HepG2 (cell line): ENCODE measurements at regions not wholly inside any gene's neighbourhood (a gene's known extent, or its start where the extent isn't known, plus 50 kb on each side); places are given as distances from the start of the nearest gene placed in this dataset.

ENCODE experiments used
- AKAP8 ChIP-seq: sonication (generic); formaldehyde crosslinking; IDR thresholded peaks from 2 replicates; pipeline ENCODE4 v1.5.1; 2020; ENCODE audit warnings: mild to moderate bottlenecking, missing genetic modification reagents
- CTCF ChIP-seq: sonication (generic); formaldehyde crosslinking; IDR thresholded peaks from 2 replicates; pipeline ENCODE4 v1.5.0; 2020; ENCODE audit warnings: mild to moderate bottlenecking, missing genetic modification reagents, moderate library complexity
- DZIP1 ChIP-seq: sonication (generic); formaldehyde crosslinking; IDR thresholded peaks from 2 replicates; pipeline ENCODE4 v1.5.0; 2020; ENCODE audit warnings: mild to moderate bottlenecking, missing genetic modification reagents
- JUN ChIP-seq: sonication (generic); formaldehyde crosslinking; IDR thresholded peaks from 2 replicates; pipeline ENCODE4 v1.4.0; 2020; ENCODE audit warnings: mild to moderate bottlenecking, missing genetic modification reagents
- MIER3 ChIP-seq: IDR thresholded peaks from 2 replicates; pipeline ENCODE4 v1.6.1; 2016; ENCODE audit warnings: missing compliant biosample characterization, borderline replicate concordance
- MYPOP ChIP-seq: sonication (generic); formaldehyde crosslinking; IDR thresholded peaks from 2 replicates; pipeline ENCODE4 v1.8.1; 2023; ENCODE audit warnings: mild to moderate bottlenecking, moderate library complexity, missing genetic modification reagents
- ZNF552 ChIP-seq: sonication (generic); formaldehyde crosslinking; IDR thresholded peaks from 2 replicates; pipeline ENCODE4 v1.9.0; 2022; ENCODE audit warnings: missing genetic modification reagents, mild to moderate bottlenecking, borderline replicate concordance
- TF ChIP-seq, protein P1 (sequence below): sonication (generic); formaldehyde crosslinking; IDR thresholded peaks from 2 replicates; pipeline ENCODE4 v1.9.0; 2021; ENCODE audit warnings: missing genetic modification reagents, borderline replicate concordance

DNA sequence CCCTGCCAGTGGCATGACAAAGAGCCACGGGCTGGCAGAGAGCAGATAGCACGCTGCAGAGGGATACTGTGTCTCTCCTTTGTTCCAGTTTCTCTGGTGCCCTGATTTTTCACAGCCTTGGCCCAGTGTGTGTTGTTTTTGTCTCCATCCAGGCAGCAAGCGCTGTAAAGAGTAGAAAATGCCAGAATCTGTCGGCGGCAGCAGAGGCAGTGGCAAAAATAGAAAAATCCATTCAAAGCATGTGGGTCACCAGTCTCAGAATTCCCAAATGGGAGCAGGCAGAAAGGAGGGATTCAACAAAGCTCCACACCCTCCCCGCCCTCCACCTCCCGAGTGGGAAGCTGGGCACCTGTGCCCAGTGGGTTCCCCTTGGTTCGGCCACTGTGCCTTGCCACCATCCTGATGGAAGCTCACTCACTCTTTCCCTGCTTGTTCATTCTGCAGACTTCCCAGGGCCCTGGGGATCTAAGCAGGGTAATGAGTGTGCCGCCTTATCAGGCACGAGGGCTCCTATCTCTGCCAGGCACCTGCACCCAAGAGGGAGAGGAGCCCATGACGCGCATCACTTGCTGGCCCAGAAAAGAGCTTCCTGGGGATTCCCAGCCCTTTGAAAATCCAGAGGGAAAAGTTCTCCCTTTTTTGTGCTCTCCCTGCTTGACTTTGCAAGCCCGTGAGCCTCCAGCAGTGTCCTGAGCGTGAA is 416.9 kb downstream of the IRS2 start:
- TF ChIP-seq JUN = no peak
- no peak for TF ChIP-seq AKAP8 (CRISPR knock-in tag)
- TF ChIP-seq DZIP1 (CRISPR knock-in tag) = no peak
- TF ChIP-seq ZNF552 (CRISPR knock-in tag) = no peak
- no peak for TF ChIP-seq MYPOP
- no peak for TF ChIP-seq CTCF (CRISPR knock-in tag)
- TF ChIP-seq, protein P1, sequence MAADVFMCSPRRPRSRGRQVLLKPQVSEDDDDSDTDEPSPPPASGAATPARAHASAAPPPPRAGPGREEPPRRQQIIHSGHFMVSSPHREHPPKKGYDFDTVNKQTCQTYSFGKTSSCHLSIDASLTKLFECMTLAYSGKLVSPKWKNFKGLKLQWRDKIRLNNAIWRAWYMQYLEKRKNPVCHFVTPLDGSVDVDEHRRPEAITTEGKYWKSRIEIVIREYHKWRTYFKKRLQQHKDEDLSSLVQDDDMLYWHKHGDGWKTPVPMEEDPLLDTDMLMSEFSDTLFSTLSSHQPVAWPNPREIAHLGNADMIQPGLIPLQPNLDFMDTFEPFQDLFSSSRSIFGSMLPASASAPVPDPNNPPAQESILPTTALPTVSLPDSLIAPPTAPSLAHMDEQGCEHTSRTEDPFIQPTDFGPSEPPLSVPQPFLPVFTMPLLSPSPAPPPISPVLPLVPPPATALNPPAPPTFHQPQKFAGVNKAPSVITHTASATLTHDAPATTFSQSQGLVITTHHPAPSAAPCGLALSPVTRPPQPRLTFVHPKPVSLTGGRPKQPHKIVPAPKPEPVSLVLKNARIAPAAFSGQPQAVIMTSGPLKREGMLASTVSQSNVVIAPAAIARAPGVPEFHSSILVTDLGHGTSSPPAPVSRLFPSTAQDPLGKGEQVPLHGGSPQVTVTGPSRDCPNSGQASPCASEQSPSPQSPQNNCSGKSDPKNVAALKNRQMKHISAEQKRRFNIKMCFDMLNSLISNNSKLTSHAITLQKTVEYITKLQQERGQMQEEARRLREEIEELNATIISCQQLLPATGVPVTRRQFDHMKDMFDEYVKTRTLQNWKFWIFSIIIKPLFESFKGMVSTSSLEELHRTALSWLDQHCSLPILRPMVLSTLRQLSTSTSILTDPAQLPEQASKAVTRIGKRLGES (CRISPR knock-in tag) = no peak
- no peak for TF ChIP-seq MIER3 (CRISPR knock-in tag)
